ENCODE measurements at regions not wholly inside any gene's neighbourhood (a gene's known extent, or its start where the extent isn't known, plus 50 kb on each side); places are given as distances from the start of the nearest gene placed in this dataset.

DNA sequence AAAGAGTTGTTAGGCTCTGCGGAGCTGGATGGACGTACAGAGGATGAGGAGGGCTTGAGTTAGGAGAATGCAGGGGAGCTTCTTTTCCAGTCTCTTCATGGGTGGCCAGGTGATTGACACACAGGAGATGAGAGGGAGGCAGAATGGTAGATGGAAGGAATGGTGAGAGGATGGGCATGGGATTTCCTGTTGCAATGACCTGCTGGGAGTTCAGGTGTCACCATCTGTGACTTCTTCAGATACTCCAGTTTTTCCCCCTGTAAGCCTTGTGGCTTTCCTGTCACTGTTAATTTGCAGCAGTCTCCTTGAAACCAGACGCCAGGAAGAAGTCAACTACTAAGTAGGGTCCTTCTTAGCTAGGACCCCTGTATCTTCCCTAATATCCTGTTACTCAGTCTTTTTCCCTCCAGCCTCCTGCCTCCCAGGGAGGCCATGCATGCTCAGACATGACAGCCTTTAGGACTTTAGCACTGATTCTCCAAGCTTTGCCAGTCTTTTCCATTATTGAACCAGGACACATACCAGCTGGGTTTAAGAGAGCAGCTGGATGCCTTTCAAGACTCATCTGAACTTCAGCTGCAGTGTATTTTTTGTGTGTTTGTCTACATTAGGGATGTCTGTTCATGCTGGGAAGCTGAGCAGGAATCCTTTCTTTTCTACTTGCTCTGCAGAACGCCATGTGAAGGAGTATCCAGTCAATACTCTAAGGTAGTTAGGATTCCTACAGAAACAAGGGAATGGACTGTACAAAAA, 67.2 kb upstream of the CD180 start:
- Histone ChIP-seq H4K20me1 (ENCODE audit: low read depth, low read length) (no peaks in the 10 kb centered on the region), H3K9me3 (ENCODE audit: insufficient read depth, low read length) (no peaks in the 10 kb centered on the region), H3K36me3 (ENCODE audit: low read length) (no peaks in the 10 kb centered on the region), H3F3A (ENCODE audit: insufficient read depth) (no peaks in the 10 kb centered on the region), H3K9me2 (replicated peaks; ENCODE audit: insufficient read depth, low read length) (no peaks in the 10 kb centered on the region), H3K27me3 (ENCODE audit: low read length) (no peaks in the 10 kb centered on the region), H2AFZ (ENCODE audit: low read depth, low read length, severe bottlenecking) (no peak overlapping the region), H3K4me3 (ENCODE audit: insufficient read depth, low read length, poor library complexity, severe bottlenecking) (no peak overlapping the region), H3K9ac (ENCODE audit: low read length) (no peak overlapping the region), H3K27ac (ENCODE audit: low read depth, low read length) (no peak overlapping the region), H3K79me2 (ENCODE audit: insufficient read depth, low read length) (no peaks in the 10 kb centered on the region), H3K4me2 (ENCODE audit: low read depth, low read length, poor library complexity, severe bottlenecking) (no peak overlapping the region)
- TF ChIP-seq EZH2phosphoT487 (conservative IDR thresholded peaks at IDR 0.05; ENCODE audit: low read length): no peak

DNA sequence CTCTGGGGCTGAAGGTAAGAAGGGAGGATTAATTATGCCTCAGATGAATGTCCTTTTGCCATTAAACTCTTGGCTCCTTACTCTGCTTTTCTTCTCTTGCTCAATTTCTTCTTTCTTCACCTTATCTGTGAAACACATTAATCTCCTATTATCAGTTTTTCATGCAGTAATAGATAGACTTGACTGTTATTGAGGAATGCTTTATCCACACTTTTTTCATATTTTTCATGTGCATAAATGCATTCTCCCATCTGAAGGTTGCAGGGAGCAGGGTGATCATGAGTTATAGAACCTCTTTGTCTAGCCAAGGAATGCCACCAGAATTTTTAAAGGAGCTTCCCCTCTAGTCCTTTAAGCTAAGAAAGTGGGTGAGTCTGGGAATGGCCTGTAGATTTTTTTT, 66.4 kb upstream of the CD180 start:
- H3K79me2 ChIP-seq (ENCODE audit: insufficient read depth, low read length): no peaks in the 10 kb centered on the region
- no peaks in the 10 kb centered on the region for H3F3A ChIP-seq (ENCODE audit: insufficient read depth)
- no peak overlapping the region for H3K9ac ChIP-seq (ENCODE audit: low read length)
- TF ChIP-seq EZH2phosphoT487 (conservative IDR thresholded peaks at IDR 0.05; ENCODE audit: low read length): no peak
- TF ChIP-seq, protein P1, sequence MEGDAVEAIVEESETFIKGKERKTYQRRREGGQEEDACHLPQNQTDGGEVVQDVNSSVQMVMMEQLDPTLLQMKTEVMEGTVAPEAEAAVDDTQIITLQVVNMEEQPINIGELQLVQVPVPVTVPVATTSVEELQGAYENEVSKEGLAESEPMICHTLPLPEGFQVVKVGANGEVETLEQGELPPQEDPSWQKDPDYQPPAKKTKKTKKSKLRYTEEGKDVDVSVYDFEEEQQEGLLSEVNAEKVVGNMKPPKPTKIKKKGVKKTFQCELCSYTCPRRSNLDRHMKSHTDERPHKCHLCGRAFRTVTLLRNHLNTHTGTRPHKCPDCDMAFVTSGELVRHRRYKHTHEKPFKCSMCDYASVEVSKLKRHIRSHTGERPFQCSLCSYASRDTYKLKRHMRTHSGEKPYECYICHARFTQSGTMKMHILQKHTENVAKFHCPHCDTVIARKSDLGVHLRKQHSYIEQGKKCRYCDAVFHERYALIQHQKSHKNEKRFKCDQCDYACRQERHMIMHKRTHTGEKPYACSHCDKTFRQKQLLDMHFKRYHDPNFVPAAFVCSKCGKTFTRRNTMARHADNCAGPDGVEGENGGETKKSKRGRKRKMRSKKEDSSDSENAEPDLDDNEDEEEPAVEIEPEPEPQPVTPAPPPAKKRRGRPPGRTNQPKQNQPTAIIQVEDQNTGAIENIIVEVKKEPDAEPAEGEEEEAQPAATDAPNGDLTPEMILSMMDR (IDR thresholded peaks at IDR 0.05; ENCODE audit: insufficient read depth, low read length, poor library complexity, severe bottlenecking): no peak
- H3K27ac ChIP-seq (ENCODE audit: low read depth, low read length): no peak overlapping the region
- no peaks in the 10 kb centered on the region for H3K9me2 ChIP-seq (replicated peaks; ENCODE audit: insufficient read depth, low read length)
- H3K27me3 ChIP-seq (ENCODE audit: low read length): no peaks in the 10 kb centered on the region
- H3K9me3 ChIP-seq (ENCODE audit: insufficient read depth, low read length): no peaks in the 10 kb centered on the region
- H4K20me1 ChIP-seq (ENCODE audit: low read depth, low read length): no peaks in the 10 kb centered on the region
- H3K36me3 ChIP-seq (ENCODE audit: low read length): no peaks in the 10 kb centered on the region
- H2AFZ ChIP-seq (ENCODE audit: low read depth, low read length, severe bottlenecking): no peak overlapping the region
- H3K4me2 ChIP-seq (ENCODE audit: low read depth, low read length, poor library complexity, severe bottlenecking): no peak overlapping the region
- no peak overlapping the region for H3K4me3 ChIP-seq (ENCODE audit: insufficient read depth, low read length, poor library complexity, severe bottlenecking)

DNA sequence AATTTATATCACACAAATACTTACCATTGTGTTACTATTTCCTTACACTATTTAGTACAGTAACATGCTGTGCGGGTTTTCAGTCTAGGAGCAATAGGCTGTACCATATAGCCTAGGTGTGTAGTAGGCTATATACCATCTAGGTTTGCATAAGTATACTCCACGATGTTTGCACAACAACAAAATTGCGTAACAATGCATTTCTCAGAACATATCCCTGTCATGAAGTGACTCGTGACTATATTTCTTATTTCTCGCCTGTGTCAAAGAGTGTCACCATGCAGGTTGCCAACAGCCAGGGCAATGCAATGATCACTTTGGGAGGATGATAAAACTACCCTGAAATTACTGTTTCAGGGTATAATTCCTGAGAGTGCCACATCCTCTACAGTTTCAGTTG, 65.6 kb upstream of the CD180 start:
- Histone ChIP-seq H2AFZ (ENCODE audit: low read depth, low read length, severe bottlenecking) (no peak overlapping the region), H3K9ac (ENCODE audit: low read length) (no peak overlapping the region), H3K4me3 (ENCODE audit: insufficient read depth, low read length, poor library complexity, severe bottlenecking) (no peak overlapping the region), H3K9me2 (replicated peaks; ENCODE audit: insufficient read depth, low read length) (no peaks in the 10 kb centered on the region), H3K79me2 (ENCODE audit: insufficient read depth, low read length) (no peaks in the 10 kb centered on the region), H3K9me3 (ENCODE audit: insufficient read depth, low read length) (no peaks in the 10 kb centered on the region), H3K4me2 (ENCODE audit: low read depth, low read length, poor library complexity, severe bottlenecking) (no peak overlapping the region), H3K36me3 (ENCODE audit: low read length) (no peaks in the 10 kb centered on the region), H4K20me1 (ENCODE audit: low read depth, low read length) (no peaks in the 10 kb centered on the region), H3F3A (ENCODE audit: insufficient read depth) (no peaks in the 10 kb centered on the region), H3K27ac (ENCODE audit: low read depth, low read length) (no peak overlapping the region), H3K27me3 (ENCODE audit: low read length) (no peaks in the 10 kb centered on the region)
- TF ChIP-seq, protein P1 (IDR thresholded peaks at IDR 0.05; ENCODE audit: insufficient read depth, low read length, poor library complexity, severe bottlenecking): no peak
- no peak for TF ChIP-seq EZH2phosphoT487 (conservative IDR thresholded peaks at IDR 0.05; ENCODE audit: low read length)

DNA sequence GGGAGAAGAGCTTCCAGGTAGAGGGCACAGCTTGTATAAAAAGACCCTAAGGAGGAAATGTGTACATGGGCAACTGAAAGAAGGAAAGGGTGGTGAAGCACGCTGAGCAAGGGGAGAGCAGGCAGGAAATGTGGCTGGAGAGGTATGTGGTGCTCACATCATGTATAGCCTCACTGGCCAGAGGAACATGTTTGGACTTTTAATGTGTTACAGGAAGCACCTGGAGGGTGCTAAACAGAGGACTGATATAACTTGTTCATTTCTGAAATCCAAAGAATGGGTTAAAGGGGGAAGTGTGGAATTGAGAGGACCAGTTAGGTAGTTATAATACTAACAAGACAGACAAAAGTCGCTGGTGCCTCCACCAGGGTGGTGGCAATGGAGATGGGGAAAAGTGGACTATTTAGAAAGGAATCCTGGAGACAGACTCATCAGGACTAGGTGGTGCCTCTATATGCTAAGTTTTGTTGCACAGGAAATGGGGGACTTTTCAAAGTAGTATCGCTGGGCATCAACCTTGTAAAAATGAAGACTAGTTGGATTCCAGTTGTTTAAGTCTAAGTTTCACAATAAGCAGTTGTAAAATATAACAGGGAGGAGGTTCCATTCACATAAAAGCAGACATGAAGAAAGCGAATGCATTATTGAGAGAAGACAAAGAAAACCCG, 63.1 kb upstream of the CD180 start:
- Histone ChIP-seq H4K20me1 (ENCODE audit: low read depth, low read length) (no peaks in the 10 kb centered on the region), H3F3A (ENCODE audit: insufficient read depth) (no peaks in the 10 kb centered on the region), H3K27me3 (ENCODE audit: low read length) (no peaks in the 10 kb centered on the region), H3K79me2 (ENCODE audit: insufficient read depth, low read length) (no peaks in the 10 kb centered on the region), H3K9me2 (replicated peaks; ENCODE audit: insufficient read depth, low read length) (no peaks in the 10 kb centered on the region), H3K9ac (ENCODE audit: low read length) (no peak overlapping the region), H3K4me2 (ENCODE audit: low read depth, low read length, poor library complexity, severe bottlenecking) (no peak overlapping the region), H3K9me3 (ENCODE audit: insufficient read depth, low read length) (no peaks in the 10 kb centered on the region), H2AFZ (ENCODE audit: low read depth, low read length, severe bottlenecking) (no peak overlapping the region), H3K36me3 (ENCODE audit: low read length) (no peaks in the 10 kb centered on the region), H3K27ac (ENCODE audit: low read depth, low read length) (no peak overlapping the region), H3K4me3 (ENCODE audit: insufficient read depth, low read length, poor library complexity, severe bottlenecking) (no peak overlapping the region)
- TF ChIP-seq, protein P1 (IDR thresholded peaks at IDR 0.05; ENCODE audit: insufficient read depth, low read length, poor library complexity, severe bottlenecking): no peak
- TF ChIP-seq EZH2phosphoT487 (conservative IDR thresholded peaks at IDR 0.05; ENCODE audit: low read length): no peak
